NB4 (cell line): ENCODE measurements at regions not wholly inside any gene's neighbourhood (a gene's known extent, or its start where the extent isn't known, plus 50 kb on each side); places are given as distances from the start of the nearest gene placed in this dataset.

ENCODE experiments used
- POLR2A ChIP-seq: IDR thresholded peaks from 2 replicates; pipeline ENCODE4 v1.6.1; 2011; ENCODE audit warnings: mild to moderate bottlenecking; ENCODE audit not compliant: insufficient read length; ENCODE audit errors: extremely low read depth
- TF ChIP-seq, protein P1 (sequence below): IDR thresholded peaks from one replicate; pipeline ENCODE4 v1.5.1; 2012; ENCODE audit warnings: low read depth, low read length

- TF ChIP-seq, protein P1, sequence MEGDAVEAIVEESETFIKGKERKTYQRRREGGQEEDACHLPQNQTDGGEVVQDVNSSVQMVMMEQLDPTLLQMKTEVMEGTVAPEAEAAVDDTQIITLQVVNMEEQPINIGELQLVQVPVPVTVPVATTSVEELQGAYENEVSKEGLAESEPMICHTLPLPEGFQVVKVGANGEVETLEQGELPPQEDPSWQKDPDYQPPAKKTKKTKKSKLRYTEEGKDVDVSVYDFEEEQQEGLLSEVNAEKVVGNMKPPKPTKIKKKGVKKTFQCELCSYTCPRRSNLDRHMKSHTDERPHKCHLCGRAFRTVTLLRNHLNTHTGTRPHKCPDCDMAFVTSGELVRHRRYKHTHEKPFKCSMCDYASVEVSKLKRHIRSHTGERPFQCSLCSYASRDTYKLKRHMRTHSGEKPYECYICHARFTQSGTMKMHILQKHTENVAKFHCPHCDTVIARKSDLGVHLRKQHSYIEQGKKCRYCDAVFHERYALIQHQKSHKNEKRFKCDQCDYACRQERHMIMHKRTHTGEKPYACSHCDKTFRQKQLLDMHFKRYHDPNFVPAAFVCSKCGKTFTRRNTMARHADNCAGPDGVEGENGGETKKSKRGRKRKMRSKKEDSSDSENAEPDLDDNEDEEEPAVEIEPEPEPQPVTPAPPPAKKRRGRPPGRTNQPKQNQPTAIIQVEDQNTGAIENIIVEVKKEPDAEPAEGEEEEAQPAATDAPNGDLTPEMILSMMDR, result no peak
- TF ChIP-seq POLR2A, result no peak
Measured at GRCh38 chr10:111705021-111705420, 478.5 kb downstream of the GPAM start.
